Loucy (cell line): ENCODE measurements at regions not wholly inside any gene's neighbourhood (a gene's known extent, or its start where the extent isn't known, plus 50 kb on each side); places are given as distances from the start of the nearest gene placed in this dataset.

ENCODE experiments used
- H2AFZ ChIP-seq: fragments of 200-600 bp; sonication (generic); 2 replicates; pipeline ENCODE4 v1.6.0; 2016; ENCODE audit warnings: antibody characterized with exemption, mild to moderate bottlenecking, low read length, moderate library complexity
- H3F3A ChIP-seq: fragments of 200-600 bp; 2 replicates; pipeline ENCODE4 v1.6.0; 2016; ENCODE audit warnings: antibody characterized with exemption, low read depth, mild to moderate bottlenecking
- H3K27me3 ChIP-seq: fragments of 200-600 bp; sonication (generic); 2 replicates; pipeline ENCODE4 v1.6.1; 2014; ENCODE audit warnings: low read length, mild to moderate bottlenecking; ENCODE audit not compliant: insufficient read depth, poor library complexity, severe bottlenecking
- H3K36me3 ChIP-seq: fragments of 200-600 bp; sonication (generic); 2 replicates; pipeline ENCODE4 v1.6.1; 2016; ENCODE audit warnings: low read length; ENCODE audit not compliant: insufficient read depth
- H3K4me1 ChIP-seq: fragments of 200-600 bp; sonication (generic); 2 replicates; pipeline ENCODE4 v1.5.1; 2014; ENCODE audit warnings: low read length, mild to moderate bottlenecking; ENCODE audit not compliant: insufficient read depth, poor library complexity, severe bottlenecking
- H3K4me2 ChIP-seq: fragments of 200-600 bp; sonication (generic); 2 replicates; pipeline ENCODE4 v1.6.0; 2014; ENCODE audit warnings: antibody characterized with exemption, low read length, low read depth, mild to moderate bottlenecking; ENCODE audit not compliant: poor library complexity, severe bottlenecking
- H3K4me3 ChIP-seq: fragments of 200-600 bp; sonication (generic); 2 replicates; pipeline ENCODE4 v1.5.1; 2014; ENCODE audit warnings: low read length, mild to moderate bottlenecking, mixed read lengths; ENCODE audit not compliant: poor library complexity, severe bottlenecking
- H3K79me2 ChIP-seq: fragments of 200-600 bp; sonication (generic); 2 replicates; pipeline ENCODE4 v1.6.1; 2014; ENCODE audit warnings: low read length; ENCODE audit not compliant: insufficient read depth
- H3K9ac ChIP-seq: fragments of 200-600 bp; sonication (generic); 2 replicates; pipeline ENCODE4 v1.6.0; 2014; ENCODE audit warnings: mild to moderate bottlenecking, low read depth, low read length, moderate library complexity; ENCODE audit not compliant: poor library complexity, severe bottlenecking
- H3K9me2 ChIP-seq: fragments of 200-600 bp; sonication (generic); replicated peaks from 2 replicates; pipeline ENCODE4 v1.6.1; 2016; ENCODE audit warnings: low read depth, low read length, mixed read lengths
- H3K9me3 ChIP-seq: fragments of 200-600 bp; sonication (generic); 2 replicates; pipeline ENCODE4 v1.6.1; 2014; ENCODE audit warnings: mild to moderate bottlenecking, antibody characterized with exemption, low read length, low read depth; ENCODE audit not compliant: insufficient read depth
- H4K20me1 ChIP-seq: fragments of 200-600 bp; sonication (generic); 2 replicates; pipeline ENCODE4 v1.6.0; 2014; ENCODE audit warnings: antibody characterized with exemption, low read length, mild to moderate bottlenecking; ENCODE audit not compliant: insufficient read depth, poor library complexity, severe bottlenecking
- CTCF ChIP-seq: fragments of 200-600 bp; sonication (generic); conservative IDR thresholded peaks from 2 replicates; pipeline ENCODE4 v1.5.1; 2014; ENCODE audit warnings: mild to moderate bottlenecking, antibody characterized with exemption, low read length
- EZH2phosphoT487 ChIP-seq: fragments of 200-600 bp; IDR thresholded peaks from 2 replicates; pipeline ENCODE4 v1.6.1; 2018; ENCODE audit warnings: antibody characterized with exemption, mild to moderate bottlenecking, moderate library complexity, borderline replicate concordance

GRCh38 chr2:21996339-21996738 lies 872.6 kb downstream of the TDRD15 start:
- TF ChIP-seq EZH2phosphoT487 (no peak), CTCF (no peak)
- Histone ChIP-seq H3K9ac (no peak overlapping the region), H3F3A (no peaks in the 10 kb centered on the region), H3K36me3 (no peaks in the 10 kb centered on the region), H3K27me3 (no peaks in the 10 kb centered on the region), H3K79me2 (no peaks in the 10 kb centered on the region), H3K4me2 (no peak overlapping the region), H2AFZ (no peak overlapping the region), H3K4me3 (no peak overlapping the region), H3K9me2 (no peaks in the 10 kb centered on the region), H3K4me1 (no peaks in the 10 kb centered on the region), H3K9me3 (0 out of 2 replicates have a peak, but pooled peaks cover 7% of the 10 kb centered on the region), H4K20me1 (no peaks in the 10 kb centered on the region)

GRCh38 chr2:21999522-21999921 lies 875.8 kb downstream of the TDRD15 start:
- no peaks in the 10 kb centered on the region for H3F3A ChIP-seq
- H3K4me1 ChIP-seq = no peaks in the 10 kb centered on the region
- H3K9me3 ChIP-seq = no peaks in the 10 kb centered on the region; the same call in 1 of the 2 replicates
- H3K9ac ChIP-seq = no peak overlapping the region
- no peaks in the 10 kb centered on the region for H3K9me2 ChIP-seq
- no peaks in the 10 kb centered on the region for H3K79me2 ChIP-seq
- no peaks in the 10 kb centered on the region for H3K36me3 ChIP-seq
- no peak overlapping the region for H3K4me3 ChIP-seq
- H4K20me1 ChIP-seq = no peaks in the 10 kb centered on the region
- H3K27me3 ChIP-seq = no peaks in the 10 kb centered on the region
- no peak overlapping the region for H2AFZ ChIP-seq
- H3K4me2 ChIP-seq = no peak overlapping the region
- no peak for TF ChIP-seq CTCF
- no peak for TF ChIP-seq EZH2phosphoT487

- TF ChIP-seq EZH2phosphoT487 (no peak), CTCF (no peak)
- H3F3A ChIP-seq = no peaks in the 10 kb centered on the region
- H2AFZ ChIP-seq = no peak overlapping the region
- H3K36me3 ChIP-seq = no peaks in the 10 kb centered on the region
- H3K27me3 ChIP-seq = no peaks in the 10 kb centered on the region
- H3K4me2 ChIP-seq = no peak overlapping the region
- no peaks in the 10 kb centered on the region for H3K79me2 ChIP-seq
- H4K20me1 ChIP-seq = no peaks in the 10 kb centered on the region
- H3K4me3 ChIP-seq = no peak overlapping the region
- no peaks in the 10 kb centered on the region for H3K9me2 ChIP-seq
- H3K4me1 ChIP-seq = no peaks in the 10 kb centered on the region
- H3K9ac ChIP-seq = no peak overlapping the region
- no peaks in the 10 kb centered on the region; the same call in 1 of the 2 replicates for H3K9me3 ChIP-seq
These were observed 878.3 kb downstream of the TDRD15 start for GRCh38 chr2:22002066-22002465.
